ENCODE measurements at regions not wholly inside any gene's neighbourhood (a gene's known extent, or its start where the extent isn't known, plus 50 kb on each side); places are given as distances from the start of the nearest gene placed in this dataset.

DNA sequence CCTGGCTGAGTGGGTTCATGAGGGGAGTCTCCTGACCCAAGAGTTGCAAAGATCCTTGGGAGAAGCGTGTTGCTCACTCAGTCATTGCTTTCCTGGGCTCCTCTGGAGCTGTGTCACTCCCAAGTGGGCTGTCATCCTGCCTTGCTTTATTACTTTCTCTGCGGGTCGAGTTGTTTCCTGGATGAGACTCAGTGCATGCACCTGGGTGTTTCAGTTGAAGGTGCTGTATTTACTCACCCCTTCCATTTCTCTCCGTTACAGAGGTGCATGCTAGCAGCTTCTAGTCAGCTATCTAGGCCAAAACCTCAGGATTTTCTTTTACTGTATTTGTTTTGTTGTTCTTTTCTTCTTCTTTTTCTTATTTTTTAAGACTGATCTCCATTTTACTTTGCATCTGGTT lies 785.5 kb upstream of the EDIL3 start:
- Histone ChIP-seq H3K9me3 (no peaks in the 10 kb centered on the region), H3K27me3 (no peaks in the 10 kb centered on the region), H3K36me3 (no peaks in the 10 kb centered on the region), H3K4me3 (no peak overlapping the region), H3K4me1 (no peaks in the 10 kb centered on the region), H3K27ac (no peak overlapping the region)
- DNase-seq (ENCODE audit: low spot score): no peak
- TF ChIP-seq, protein P1, sequence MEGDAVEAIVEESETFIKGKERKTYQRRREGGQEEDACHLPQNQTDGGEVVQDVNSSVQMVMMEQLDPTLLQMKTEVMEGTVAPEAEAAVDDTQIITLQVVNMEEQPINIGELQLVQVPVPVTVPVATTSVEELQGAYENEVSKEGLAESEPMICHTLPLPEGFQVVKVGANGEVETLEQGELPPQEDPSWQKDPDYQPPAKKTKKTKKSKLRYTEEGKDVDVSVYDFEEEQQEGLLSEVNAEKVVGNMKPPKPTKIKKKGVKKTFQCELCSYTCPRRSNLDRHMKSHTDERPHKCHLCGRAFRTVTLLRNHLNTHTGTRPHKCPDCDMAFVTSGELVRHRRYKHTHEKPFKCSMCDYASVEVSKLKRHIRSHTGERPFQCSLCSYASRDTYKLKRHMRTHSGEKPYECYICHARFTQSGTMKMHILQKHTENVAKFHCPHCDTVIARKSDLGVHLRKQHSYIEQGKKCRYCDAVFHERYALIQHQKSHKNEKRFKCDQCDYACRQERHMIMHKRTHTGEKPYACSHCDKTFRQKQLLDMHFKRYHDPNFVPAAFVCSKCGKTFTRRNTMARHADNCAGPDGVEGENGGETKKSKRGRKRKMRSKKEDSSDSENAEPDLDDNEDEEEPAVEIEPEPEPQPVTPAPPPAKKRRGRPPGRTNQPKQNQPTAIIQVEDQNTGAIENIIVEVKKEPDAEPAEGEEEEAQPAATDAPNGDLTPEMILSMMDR (IDR thresholded peaks at IDR 0.05): no peak

DNA sequence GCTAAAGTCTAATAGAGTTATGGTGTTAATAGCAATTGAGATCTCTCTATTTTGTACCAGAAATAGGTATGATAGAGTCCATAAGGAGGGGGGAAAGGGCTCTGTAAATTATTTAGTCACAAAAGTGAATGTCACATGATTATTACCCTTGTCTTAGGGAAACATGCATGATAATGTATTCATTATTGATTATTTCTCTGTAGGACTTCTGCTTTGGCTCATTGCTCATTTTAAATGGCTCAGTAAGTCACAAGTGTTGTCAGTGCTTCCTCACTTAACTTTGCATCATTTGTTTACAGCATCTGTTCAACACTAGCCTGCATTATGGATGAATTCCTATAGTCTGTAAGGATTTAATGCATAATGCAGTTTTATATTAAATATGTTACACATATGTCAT lies 788.8 kb upstream of the EDIL3 start:
- no peaks in the 10 kb centered on the region for H3K4me1 ChIP-seq
- H3K36me3 ChIP-seq: no peaks in the 10 kb centered on the region
- H3K9me3 ChIP-seq: no peaks in the 10 kb centered on the region
- TF ChIP-seq, protein P1 (IDR thresholded peaks at IDR 0.05): no peak
- H3K4me3 ChIP-seq: no peak overlapping the region
- H3K27ac ChIP-seq: no peak overlapping the region
- no peak for DNase-seq (ENCODE audit: low spot score)
- no peaks in the 10 kb centered on the region for H3K27me3 ChIP-seq

DNA sequence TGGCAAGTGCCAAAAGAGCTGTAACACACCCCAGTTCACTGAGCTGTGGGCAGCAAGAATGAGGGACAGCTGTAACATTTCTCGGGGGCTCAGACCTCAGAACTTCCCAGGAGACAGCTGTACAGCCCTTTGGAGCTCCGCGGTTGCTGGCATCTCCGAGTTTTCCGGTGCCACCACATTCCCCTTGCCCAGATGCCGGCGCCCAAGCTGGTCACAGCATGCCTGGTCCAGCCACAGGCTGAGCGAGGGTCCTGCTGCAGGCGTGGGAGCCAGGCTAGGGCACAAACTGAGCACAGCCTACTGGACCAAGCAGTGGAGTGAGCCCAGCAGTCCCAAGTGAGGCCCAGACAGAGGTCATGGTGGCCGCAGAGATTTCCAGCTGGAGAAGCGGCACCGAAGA lies 797.7 kb upstream of the EDIL3 start:
- Histone ChIP-seq H3K4me1 (no peaks in the 10 kb centered on the region), H3K27ac (no peak overlapping the region), H3K4me3 (no peak overlapping the region), H3K36me3 (no peaks in the 10 kb centered on the region), H3K27me3 (no peaks in the 10 kb centered on the region), H3K9me3 (no peaks in the 10 kb centered on the region)
- TF ChIP-seq, protein P1 (IDR thresholded peaks at IDR 0.05): no peak
- no peak for DNase-seq (ENCODE audit: low spot score)

DNA sequence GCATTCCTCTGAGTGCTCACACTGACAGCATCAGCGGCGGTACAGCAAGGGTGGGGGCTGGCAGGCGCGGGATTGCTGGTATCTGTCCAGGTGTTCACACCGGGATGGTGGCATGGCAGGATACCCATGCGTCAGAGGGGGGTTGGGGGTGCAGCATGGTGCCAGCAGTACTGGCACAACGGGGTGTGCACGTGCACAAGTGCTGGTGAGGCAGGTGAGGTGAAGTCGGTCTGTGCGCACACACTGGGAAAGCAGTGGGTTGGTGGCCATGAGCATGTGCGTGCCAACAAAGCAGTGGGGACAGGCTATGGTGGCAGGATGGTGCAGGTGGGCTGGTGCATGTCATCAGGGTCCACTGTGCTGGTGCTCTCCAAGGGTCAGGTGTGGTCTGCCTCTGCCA lies 819.6 kb upstream of the EDIL3 start:
- H3K27ac ChIP-seq: no peak overlapping the region
- TF ChIP-seq, protein P1 (IDR thresholded peaks at IDR 0.05): no peak
- H3K27me3 ChIP-seq: no peaks in the 10 kb centered on the region
- DNase-seq (ENCODE audit: low spot score): no peak
- H3K9me3 ChIP-seq: no peaks in the 10 kb centered on the region
- no peaks in the 10 kb centered on the region for H3K36me3 ChIP-seq
- H3K4me3 ChIP-seq: no peak overlapping the region
- no peaks in the 10 kb centered on the region for H3K4me1 ChIP-seq

DNA sequence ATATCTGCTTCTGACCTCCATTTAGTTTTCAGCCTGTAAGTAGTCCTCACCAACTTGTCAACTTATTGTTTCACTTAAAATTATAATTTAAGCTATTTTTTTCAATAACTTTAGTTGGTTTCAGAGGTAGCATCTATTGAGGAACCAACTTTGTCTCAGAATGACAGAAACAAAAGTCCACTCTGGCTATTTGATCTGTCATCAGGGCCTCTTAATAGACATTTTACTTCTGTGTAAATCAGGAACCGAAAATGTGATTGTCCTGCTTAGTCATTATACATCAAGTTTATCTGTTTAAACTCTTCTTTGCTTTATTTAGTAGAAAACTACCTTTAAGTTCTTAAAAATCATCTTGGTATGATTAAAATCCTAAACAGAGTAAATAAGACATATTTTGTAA lies 820.8 kb upstream of the EDIL3 start:
- H3K36me3 ChIP-seq: no peaks in the 10 kb centered on the region

DNA sequence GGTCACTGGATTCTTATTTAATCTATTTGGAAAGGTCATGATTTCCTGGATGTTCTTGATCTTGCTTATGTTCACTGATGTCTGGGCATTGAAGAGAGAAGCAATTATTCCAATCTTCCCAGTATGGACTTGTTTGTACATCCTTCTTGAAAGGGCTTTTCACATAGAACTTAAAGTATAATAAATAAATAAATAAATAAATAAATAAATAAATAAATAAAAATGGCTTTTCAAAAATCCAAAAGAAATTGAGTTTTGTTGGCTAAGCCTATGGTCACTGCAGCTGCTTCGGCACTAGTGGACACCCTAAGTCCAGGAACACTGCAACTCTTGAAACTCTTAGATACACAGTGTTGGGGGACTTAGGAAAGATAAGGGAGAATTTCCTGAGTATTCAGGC lies 840.7 kb upstream of the EDIL3 start:
- TF ChIP-seq, protein P1 (IDR thresholded peaks at IDR 0.05): no peak
- no peaks in the 10 kb centered on the region for H3K4me1 ChIP-seq
- no peak overlapping the region for H3K27ac ChIP-seq
- H3K9me3 ChIP-seq: no peaks in the 10 kb centered on the region
- no peak for DNase-seq (ENCODE audit: low spot score)
- no peaks in the 10 kb centered on the region for H3K36me3 ChIP-seq
- H3K27me3 ChIP-seq: no peaks in the 10 kb centered on the region
- H3K4me3 ChIP-seq: no peak overlapping the region

More for the DNA sequence above, 820.8 kb upstream of the EDIL3 start:
- Histone ChIP-seq H3K4me1 (no peaks in the 10 kb centered on the region), H3K27ac (no peak overlapping the region), H3K9me3 (no peaks in the 10 kb centered on the region), H3K4me3 (no peak overlapping the region), H3K27me3 (no peaks in the 10 kb centered on the region)
- TF ChIP-seq, protein P1 (IDR thresholded peaks at IDR 0.05): no peak
- DNase-seq (ENCODE audit: low spot score): no peak

Measured in right atrium auricular region (tissue), 2 donors.